ENCODE measurements at regions not wholly inside any gene's neighbourhood (a gene's known extent, or its start where the extent isn't known, plus 50 kb on each side); places are given as distances from the start of the nearest gene placed in this dataset.
"Not testable (repeated sequence)": the region's sequence is repeated elsewhere in the genome, so short reads cannot be mapped to it uniquely, and the experiment has no call there.

- Mint-ChIP-seq H3K4me3 (no peak overlapping the region), H3K27ac (no peak overlapping the region), H3K36me3 (no peaks in the 10 kb centered on the region), H3K27me3 (no peaks in the 10 kb centered on the region), H3K4me1 (no peaks in the 10 kb centered on the region), H3K9me3 (peaks cover 0 to 40% (median 16%) of the 10 kb centered on the region in 8 donors)
- Histone ChIP-seq H3K9me3 (ENCODE audit: control insufficient read depth in 1 of 2, low read length in 2 of 2) (no peaks in the 10 kb centered on the region), H3K27ac (ENCODE audit: low read depth, low read length) (no peak overlapping the region), H3K27me3 (ENCODE audit: insufficient read depth, low read length) (no peaks in the 10 kb centered on the region), H3K4me1 (ENCODE audit: insufficient read depth, low read length) (no peaks in the 10 kb centered on the region), H3K4me3 (ENCODE audit: low read length in 2 of 2) (no peak overlapping the region), H3K36me3 (ENCODE audit: insufficient read depth, low read length) (no peaks in the 10 kb centered on the region)
- CTCF ChIA-PET (ENCODE audit: partially characterized antibody) = no interaction called here
- intact Hi-C loops (cut with micrococcal nuclease) = no loop called here
- POLR2A ChIA-PET (ENCODE audit: partially characterized antibody) = no interaction called here
- DNase-seq = no peak
Observed at GRCh38 chr18:29753379-29753778, 1289.2 kb downstream of the DSC3 start.

- POLR2A ChIA-PET (ENCODE audit: partially characterized antibody) = no interaction called here
- no peaks in the 10 kb centered on the region for H3K27me3 Mint-ChIP-seq
Observed at GRCh38 chr18:29749704-29750103, 1292.8 kb downstream of the DSC3 start.

GRCh38 chr18:29741461-29741860, 1301.1 kb downstream of the DSC3 start:
- Histone ChIP-seq H3K4me3 (ENCODE audit: low read length in 2 of 2) (no peak overlapping the region), H3K27me3 (ENCODE audit: insufficient read depth, low read length) (no peaks in the 10 kb centered on the region), H3K36me3 (ENCODE audit: insufficient read depth, low read length) (no peaks in the 10 kb centered on the region), H3K27ac (ENCODE audit: low read depth, low read length) (no peak overlapping the region), H3K4me1 (ENCODE audit: insufficient read depth, low read length) (no peaks in the 10 kb centered on the region), H3K9me3 (ENCODE audit: control insufficient read depth in 1 of 2, low read length in 2 of 2) (no peaks in the 10 kb centered on the region)
- CTCF ChIA-PET (ENCODE audit: partially characterized antibody) = no interaction called here
- intact Hi-C loops (cut with micrococcal nuclease) = no loop called here
- POLR2A ChIA-PET (ENCODE audit: partially characterized antibody) = no interaction called here
- no peaks in the 10 kb centered on the region for H3K4me1 Mint-ChIP-seq
- H3K27ac Mint-ChIP-seq = no peak overlapping the region
- H3K9me3 Mint-ChIP-seq = peaks cover 0 to 23% (median 11%) of the 10 kb centered on the region in 8 donors
- DNase-seq = no peak
- no peak overlapping the region for H3K4me3 Mint-ChIP-seq
- H3K36me3 Mint-ChIP-seq = no peaks in the 10 kb centered on the region
- H3K27me3 Mint-ChIP-seq = no peaks in the 10 kb centered on the region

More at GRCh38 chr18:29749704-29750103, 1292.8 kb downstream of the DSC3 start:
- no peaks in the 10 kb centered on the region for H3K27me3 ChIP-seq (ENCODE audit: insufficient read depth, low read length)
- no peaks in the 10 kb centered on the region for H3K9me3 ChIP-seq (ENCODE audit: control insufficient read depth in 1 of 2, low read length in 2 of 2)
- CTCF ChIA-PET (ENCODE audit: partially characterized antibody) = no interaction called here
- no peak overlapping the region for H3K27ac ChIP-seq (ENCODE audit: low read depth, low read length)
- no peak for DNase-seq
- no peaks in the 10 kb centered on the region for H3K4me1 ChIP-seq (ENCODE audit: insufficient read depth, low read length)
- Mint-ChIP-seq H3K4me1 (no peaks in the 10 kb centered on the region), H3K9me3 (peaks cover 0 to 44% (median 21%) of the 10 kb centered on the region in 8 donors), H3K27ac (no peak overlapping the region), H3K4me3 (no peak overlapping the region), H3K36me3 (no peaks in the 10 kb centered on the region)
- H3K36me3 ChIP-seq (ENCODE audit: insufficient read depth, low read length) = no peaks in the 10 kb centered on the region
- intact Hi-C loops (cut with micrococcal nuclease) = no loop called here
- no peak overlapping the region for H3K4me3 ChIP-seq (ENCODE audit: low read length in 2 of 2)

GRCh38 chr18:29737620-29738019, 1304.9 kb downstream of the DSC3 start:
- H3K36me3 ChIP-seq (ENCODE audit: insufficient read depth, low read length) = no peaks in the 10 kb centered on the region
- no peak for DNase-seq
- intact Hi-C loops (cut with micrococcal nuclease) = no loop called here
- H3K27ac ChIP-seq (ENCODE audit: low read depth, low read length) = no peak overlapping the region
- H3K4me1 ChIP-seq (ENCODE audit: insufficient read depth, low read length) = no peaks in the 10 kb centered on the region
- Mint-ChIP-seq H3K27ac (no peak overlapping the region), H3K27me3 (no peaks in the 10 kb centered on the region), H3K9me3 (peaks cover 2 to 32% (median 19%) of the 10 kb centered on the region in 8 donors), H3K36me3 (no peaks in the 10 kb centered on the region), H3K4me3 (no peak overlapping the region), H3K4me1 (no peaks in the 10 kb centered on the region)
- ChIA-PET POLR2A (ENCODE audit: partially characterized antibody) (no interaction called here), CTCF (ENCODE audit: partially characterized antibody) (no interaction called here)
- H3K9me3 ChIP-seq (ENCODE audit: control insufficient read depth in 1 of 2, low read length in 2 of 2) = no peaks in the 10 kb centered on the region
- no peak overlapping the region for H3K4me3 ChIP-seq (ENCODE audit: low read length in 2 of 2)
- no peaks in the 10 kb centered on the region for H3K27me3 ChIP-seq (ENCODE audit: insufficient read depth, low read length)

DNA sequence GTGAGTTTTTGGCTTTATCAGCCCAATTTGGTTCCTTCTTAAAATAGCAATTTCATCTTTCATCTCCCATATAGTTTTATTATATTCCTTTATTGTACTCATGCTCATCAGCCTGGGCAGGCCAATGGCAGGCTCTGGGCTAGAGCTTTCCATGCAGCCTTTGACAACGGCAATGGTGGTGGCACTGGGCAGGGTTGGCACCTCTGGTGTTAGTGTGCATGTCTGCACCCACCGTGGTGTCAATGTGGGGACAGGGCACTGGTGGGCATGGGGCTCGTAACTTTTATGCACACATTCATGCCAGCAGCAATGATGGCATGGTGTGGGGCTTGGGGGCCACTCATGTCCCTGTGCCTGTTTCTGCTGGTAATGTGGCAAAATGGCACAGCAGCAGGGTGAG, 1305.4 kb downstream of the DSC3 start:
- Histone ChIP-seq H3K9me3 (ENCODE audit: control insufficient read depth in 1 of 2, low read length in 2 of 2) (no peaks in the 10 kb centered on the region), H3K27ac (ENCODE audit: low read depth, low read length) (no peak overlapping the region), H3K4me3 (ENCODE audit: low read length in 2 of 2) (no peak overlapping the region), H3K4me1 (ENCODE audit: insufficient read depth, low read length) (no peaks in the 10 kb centered on the region), H3K36me3 (ENCODE audit: insufficient read depth, low read length) (no peaks in the 10 kb centered on the region), H3K27me3 (ENCODE audit: insufficient read depth, low read length) (no peaks in the 10 kb centered on the region)
- intact Hi-C loops (cut with micrococcal nuclease) = no loop called here
- Mint-ChIP-seq H3K27me3 (no peaks in the 10 kb centered on the region), H3K4me3 (no peak overlapping the region), H3K27ac (no peak overlapping the region), H3K4me1 (no peaks in the 10 kb centered on the region), H3K9me3 (peaks cover 2 to 32% (median 20%) of the 10 kb centered on the region in 8 donors), H3K36me3 (no peaks in the 10 kb centered on the region)
- no peak for DNase-seq
- ChIA-PET CTCF (ENCODE audit: partially characterized antibody) (no interaction called here), POLR2A (ENCODE audit: partially characterized antibody) (no interaction called here)

GRCh38 chr18:29730073-29730472, 1312.5 kb downstream of the DSC3 start:
- intact Hi-C loops (cut with micrococcal nuclease) = no loop called here
- POLR2A ChIA-PET (ENCODE audit: partially characterized antibody) = no interaction called here

GRCh38 chr18:29726646-29727045, 1315.9 kb downstream of the DSC3 start:
- no peak overlapping the region for H3K27ac ChIP-seq (ENCODE audit: low read depth, low read length)

More at GRCh38 chr18:29730073-29730472, 1312.5 kb downstream of the DSC3 start:
- no peaks in the 10 kb centered on the region for H3K4me1 Mint-ChIP-seq
- H3K27me3 Mint-ChIP-seq = no peaks in the 10 kb centered on the region
- H3K36me3 Mint-ChIP-seq = no peaks in the 10 kb centered on the region
- no peak overlapping the region for H3K4me3 Mint-ChIP-seq
- H3K9me3 Mint-ChIP-seq = peaks cover 4 to 40% (median 23%) of the 10 kb centered on the region in 8 donors
- H3K9me3 ChIP-seq (ENCODE audit: control insufficient read depth in 1 of 2, low read length in 2 of 2) = no peaks in the 10 kb centered on the region
- no peak for DNase-seq
- no peak overlapping the region for H3K27ac Mint-ChIP-seq
- H3K27ac ChIP-seq (ENCODE audit: low read depth, low read length) = no peak overlapping the region
- no peaks in the 10 kb centered on the region for H3K36me3 ChIP-seq (ENCODE audit: insufficient read depth, low read length)
- H3K4me3 ChIP-seq (ENCODE audit: low read length in 2 of 2) = no peak overlapping the region
- H3K4me1 ChIP-seq (ENCODE audit: insufficient read depth, low read length) = no peaks in the 10 kb centered on the region
- no peaks in the 10 kb centered on the region for H3K27me3 ChIP-seq (ENCODE audit: insufficient read depth, low read length)
- CTCF ChIA-PET (ENCODE audit: partially characterized antibody) = no interaction called here

GRCh38 chr18:29723486-29723885, 1319.1 kb downstream of the DSC3 start:
- H3K4me1 Mint-ChIP-seq; H3K27ac ChIP-seq (ENCODE audit: low read depth, low read length); CTCF ChIA-PET (ENCODE audit: partially characterized antibody); H3K36me3 Mint-ChIP-seq; H3K36me3 ChIP-seq (ENCODE audit: insufficient read depth, low read length); POLR2A ChIA-PET (ENCODE audit: partially characterized antibody); H3K27ac Mint-ChIP-seq; DNase-seq; H3K4me3 ChIP-seq (ENCODE audit: low read length in 2 of 2); intact Hi-C loops (cut with micrococcal nuclease); H3K27me3 ChIP-seq (ENCODE audit: insufficient read depth, low read length); H3K4me1 ChIP-seq (ENCODE audit: insufficient read depth, low read length); H3K4me3 Mint-ChIP-seq; H3K27me3 Mint-ChIP-seq; H3K9me3 ChIP-seq (ENCODE audit: control insufficient read depth in 1 of 2, low read length in 2 of 2): not testable (repeated sequence)
- peaks cover 0 to 38% (median 24%) of the 10 kb centered on the region in 8 donors for H3K9me3 Mint-ChIP-seq

More at GRCh38 chr18:29726646-29727045, 1315.9 kb downstream of the DSC3 start:
- H3K9me3 ChIP-seq (ENCODE audit: control insufficient read depth in 1 of 2, low read length in 2 of 2) = no peaks in the 10 kb centered on the region
- H3K9me3 Mint-ChIP-seq = peaks cover 2 to 42% (median 24%) of the 10 kb centered on the region in 8 donors
- H3K27me3 ChIP-seq (ENCODE audit: insufficient read depth, low read length) = no peaks in the 10 kb centered on the region
- no peaks in the 10 kb centered on the region for H3K4me1 ChIP-seq (ENCODE audit: insufficient read depth, low read length)
- no peaks in the 10 kb centered on the region for H3K36me3 Mint-ChIP-seq
- intact Hi-C loops (cut with micrococcal nuclease) = no loop called here
- H3K36me3 ChIP-seq (ENCODE audit: insufficient read depth, low read length) = no peaks in the 10 kb centered on the region
- H3K27me3 Mint-ChIP-seq = no peaks in the 10 kb centered on the region
- no peak for DNase-seq
- H3K4me1 Mint-ChIP-seq = no peaks in the 10 kb centered on the region
- POLR2A ChIA-PET (ENCODE audit: partially characterized antibody) = no interaction called here
- CTCF ChIA-PET (ENCODE audit: partially characterized antibody) = no interaction called here
- no peak overlapping the region for H3K27ac Mint-ChIP-seq
- no peak overlapping the region for H3K4me3 Mint-ChIP-seq
- H3K4me3 ChIP-seq (ENCODE audit: low read length in 2 of 2) = no peak overlapping the region

Measured in CD4-positive, alpha-beta memory T cell (primary cell).